HL-60 (cell line): ENCODE measurements at regions not wholly inside any gene's neighbourhood (a gene's known extent, or its start where the extent isn't known, plus 50 kb on each side); places are given as distances from the start of the nearest gene placed in this dataset.

ENCODE experiments used
- DNase-seq, 2 experiments: peaks; one replicate each; pipeline ENCODE4 v3.0.0-alpha.2; 2010 to 2020; ENCODE audit warnings: low read depth in 1 of 2, low spot score in 1 of 2
- H3K27ac ChIP-seq: fragments of 250-450 bp; sonication (Bioruptor Pico); replicated peaks from 2 replicates; pipeline ENCODE4 v1.5.1; 2020; ENCODE audit warnings: mild to moderate bottlenecking, moderate library complexity
- H3K27me3 ChIP-seq: fragments of 250-450 bp; sonication (Bioruptor Pico); 2 replicates; pipeline ENCODE4 v1.5.1; 2021; ENCODE audit warnings: mild to moderate bottlenecking, moderate library complexity; ENCODE audit not compliant: insufficient read depth, poor library complexity, severe bottlenecking
- H3K4me3 ChIP-seq: replicated peaks from 2 replicates; pipeline ENCODE4 v1.5.1; 2011; ENCODE audit warnings: mild to moderate bottlenecking, control low read depth, low read length; ENCODE audit not compliant: insufficient read depth
- GABPA ChIP-seq: IDR thresholded peaks from 2 replicates; pipeline ENCODE4 v1.6.1; 2012; ENCODE audit warnings: low read depth
- POLR2AphosphoS5 ChIP-seq: IDR thresholded peaks from 2 replicates; pipeline ENCODE4 v1.6.1; 2012; ENCODE audit warnings: low read depth
- SPI1 ChIP-seq: IDR thresholded peaks from 2 replicates; pipeline ENCODE4 v1.6.1; 2012; ENCODE audit warnings: low read depth, mild to moderate bottlenecking, borderline replicate concordance
- TF ChIP-seq, protein P1 (sequence below): IDR thresholded peaks from one replicate; pipeline ENCODE4 v1.5.1; 2011; ENCODE audit warnings: low read length, control low read depth, inconsistent platforms; ENCODE audit not compliant: insufficient read depth
- TF ChIP-seq, protein P2 (sequence below): IDR thresholded peaks from 2 replicates; pipeline ENCODE4 v1.6.1; 2012; ENCODE audit warnings: low read depth; ENCODE audit not compliant: insufficient replicate concordance

DNA sequence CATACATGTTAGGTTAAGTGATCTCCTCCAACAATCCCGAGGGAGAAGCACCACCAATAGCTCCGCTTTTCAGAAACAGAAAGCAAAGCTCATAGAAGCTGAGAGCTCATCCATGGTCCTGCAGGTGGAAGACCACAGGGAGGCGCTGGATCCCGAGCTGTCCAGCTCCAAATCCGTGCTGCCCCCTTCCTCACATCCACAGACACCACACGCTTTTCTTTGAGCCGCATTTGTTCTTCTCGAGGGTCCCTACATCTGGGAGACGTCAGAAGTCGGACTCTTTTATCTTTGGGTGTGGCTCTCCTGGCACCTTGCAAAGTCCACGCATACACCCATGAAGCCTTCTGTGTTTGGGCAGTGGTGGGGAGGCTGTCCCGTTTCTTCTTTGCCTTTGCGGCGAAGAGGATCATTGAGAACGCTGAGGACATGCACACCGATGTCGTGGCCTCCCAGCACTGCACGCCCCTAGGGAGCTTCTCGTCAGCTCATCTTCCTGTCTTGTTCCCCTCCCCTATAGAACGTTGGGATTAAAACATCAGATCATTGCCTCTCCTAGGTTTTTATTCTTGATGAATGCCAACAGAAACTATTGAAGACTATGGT is 184.8 kb downstream of the TEX29 start:
- TF ChIP-seq, protein P1, sequence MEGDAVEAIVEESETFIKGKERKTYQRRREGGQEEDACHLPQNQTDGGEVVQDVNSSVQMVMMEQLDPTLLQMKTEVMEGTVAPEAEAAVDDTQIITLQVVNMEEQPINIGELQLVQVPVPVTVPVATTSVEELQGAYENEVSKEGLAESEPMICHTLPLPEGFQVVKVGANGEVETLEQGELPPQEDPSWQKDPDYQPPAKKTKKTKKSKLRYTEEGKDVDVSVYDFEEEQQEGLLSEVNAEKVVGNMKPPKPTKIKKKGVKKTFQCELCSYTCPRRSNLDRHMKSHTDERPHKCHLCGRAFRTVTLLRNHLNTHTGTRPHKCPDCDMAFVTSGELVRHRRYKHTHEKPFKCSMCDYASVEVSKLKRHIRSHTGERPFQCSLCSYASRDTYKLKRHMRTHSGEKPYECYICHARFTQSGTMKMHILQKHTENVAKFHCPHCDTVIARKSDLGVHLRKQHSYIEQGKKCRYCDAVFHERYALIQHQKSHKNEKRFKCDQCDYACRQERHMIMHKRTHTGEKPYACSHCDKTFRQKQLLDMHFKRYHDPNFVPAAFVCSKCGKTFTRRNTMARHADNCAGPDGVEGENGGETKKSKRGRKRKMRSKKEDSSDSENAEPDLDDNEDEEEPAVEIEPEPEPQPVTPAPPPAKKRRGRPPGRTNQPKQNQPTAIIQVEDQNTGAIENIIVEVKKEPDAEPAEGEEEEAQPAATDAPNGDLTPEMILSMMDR, result no peak
- no peak for TF ChIP-seq POLR2AphosphoS5
- no peak for TF ChIP-seq SPI1
- TF ChIP-seq, protein P2, sequence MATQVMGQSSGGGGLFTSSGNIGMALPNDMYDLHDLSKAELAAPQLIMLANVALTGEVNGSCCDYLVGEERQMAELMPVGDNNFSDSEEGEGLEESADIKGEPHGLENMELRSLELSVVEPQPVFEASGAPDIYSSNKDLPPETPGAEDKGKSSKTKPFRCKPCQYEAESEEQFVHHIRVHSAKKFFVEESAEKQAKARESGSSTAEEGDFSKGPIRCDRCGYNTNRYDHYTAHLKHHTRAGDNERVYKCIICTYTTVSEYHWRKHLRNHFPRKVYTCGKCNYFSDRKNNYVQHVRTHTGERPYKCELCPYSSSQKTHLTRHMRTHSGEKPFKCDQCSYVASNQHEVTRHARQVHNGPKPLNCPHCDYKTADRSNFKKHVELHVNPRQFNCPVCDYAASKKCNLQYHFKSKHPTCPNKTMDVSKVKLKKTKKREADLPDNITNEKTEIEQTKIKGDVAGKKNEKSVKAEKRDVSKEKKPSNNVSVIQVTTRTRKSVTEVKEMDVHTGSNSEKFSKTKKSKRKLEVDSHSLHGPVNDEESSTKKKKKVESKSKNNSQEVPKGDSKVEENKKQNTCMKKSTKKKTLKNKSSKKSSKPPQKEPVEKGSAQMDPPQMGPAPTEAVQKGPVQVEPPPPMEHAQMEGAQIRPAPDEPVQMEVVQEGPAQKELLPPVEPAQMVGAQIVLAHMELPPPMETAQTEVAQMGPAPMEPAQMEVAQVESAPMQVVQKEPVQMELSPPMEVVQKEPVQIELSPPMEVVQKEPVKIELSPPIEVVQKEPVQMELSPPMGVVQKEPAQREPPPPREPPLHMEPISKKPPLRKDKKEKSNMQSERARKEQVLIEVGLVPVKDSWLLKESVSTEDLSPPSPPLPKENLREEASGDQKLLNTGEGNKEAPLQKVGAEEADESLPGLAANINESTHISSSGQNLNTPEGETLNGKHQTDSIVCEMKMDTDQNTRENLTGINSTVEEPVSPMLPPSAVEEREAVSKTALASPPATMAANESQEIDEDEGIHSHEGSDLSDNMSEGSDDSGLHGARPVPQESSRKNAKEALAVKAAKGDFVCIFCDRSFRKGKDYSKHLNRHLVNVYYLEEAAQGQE, result no peak
- TF ChIP-seq GABPA, result no peak
- no peaks in the 10 kb centered on the region for H3K27me3 ChIP-seq
- no peak for DNase-seq
- no peak overlapping the region for H3K4me3 ChIP-seq
- H3K27ac ChIP-seq, result no peak overlapping the region

DNA sequence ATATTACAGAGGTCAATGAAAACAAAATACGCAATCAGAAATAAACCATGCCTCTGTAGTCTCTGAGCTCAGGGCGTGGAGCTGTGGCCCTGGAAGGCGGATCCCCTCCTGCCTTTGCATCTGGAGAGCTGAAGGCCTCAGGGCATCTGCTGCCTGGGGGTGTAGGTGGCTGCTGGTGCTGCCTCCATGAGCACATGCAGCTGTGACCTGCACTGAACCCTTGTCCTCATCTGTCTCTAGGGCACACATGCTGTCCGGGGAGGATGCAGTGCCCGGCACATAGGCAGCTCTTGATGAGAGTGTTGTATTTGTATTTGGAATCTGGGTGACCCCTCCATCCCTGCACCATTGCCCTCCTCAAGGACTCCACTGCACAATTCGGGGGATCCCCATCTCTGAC is 185.7 kb downstream of the TEX29 start:
- Histone ChIP-seq H3K27me3 (no peaks in the 10 kb centered on the region), H3K4me3 (no peak overlapping the region)
- no peak for DNase-seq

DNA sequence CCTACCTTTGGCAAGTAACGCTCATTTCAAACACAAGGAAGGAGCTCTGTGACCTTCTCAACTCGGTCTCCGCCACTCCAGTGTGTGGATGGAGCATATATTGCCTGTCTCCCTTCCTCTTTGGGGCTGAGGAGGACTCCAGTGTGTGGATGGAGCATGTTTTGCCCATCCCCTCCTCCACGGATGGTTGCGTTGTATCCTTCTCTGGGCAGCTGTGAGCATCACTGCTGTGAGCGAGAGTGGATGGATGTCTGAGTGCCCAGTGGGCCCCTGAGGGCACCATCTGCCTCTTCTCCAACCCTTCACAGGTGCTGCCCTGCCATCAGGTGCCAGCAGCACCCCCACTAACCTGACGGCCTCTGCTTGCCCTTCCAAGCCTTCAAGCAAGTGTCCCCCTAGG is 186.2 kb downstream of the TEX29 start:
- no peak for DNase-seq
- Histone ChIP-seq H3K27me3 (no peaks in the 10 kb centered on the region), H3K27ac (no peak overlapping the region), H3K4me3 (no peak overlapping the region)
- TF ChIP-seq POLR2AphosphoS5 (no peak), SPI1 (no peak), GABPA (no peak)
- TF ChIP-seq, protein P1, result no peak
- TF ChIP-seq, protein P2, result no peak

More for the DNA sequence above, 185.7 kb downstream of the TEX29 start:
- TF ChIP-seq, protein P2, result no peak
- TF ChIP-seq, protein P1, result no peak
- no peak for TF ChIP-seq SPI1
- H3K27ac ChIP-seq, result no peak overlapping the region
